GM21723 (cell line): ENCODE measurements at regions not wholly inside any gene's neighbourhood (a gene's known extent, or its start where the extent isn't known, plus 50 kb on each side); places are given as distances from the start of the nearest gene placed in this dataset.

Experiments
- ATAC-seq: cut with Tn5 transposase; IDR thresholded peaks from one replicate; pipeline ENCODE4 v1.9.1; 2021; ENCODE audit warnings: mild to moderate bottlenecking, moderate library complexity; ENCODE audit not compliant: unreplicated experiment

DNA sequence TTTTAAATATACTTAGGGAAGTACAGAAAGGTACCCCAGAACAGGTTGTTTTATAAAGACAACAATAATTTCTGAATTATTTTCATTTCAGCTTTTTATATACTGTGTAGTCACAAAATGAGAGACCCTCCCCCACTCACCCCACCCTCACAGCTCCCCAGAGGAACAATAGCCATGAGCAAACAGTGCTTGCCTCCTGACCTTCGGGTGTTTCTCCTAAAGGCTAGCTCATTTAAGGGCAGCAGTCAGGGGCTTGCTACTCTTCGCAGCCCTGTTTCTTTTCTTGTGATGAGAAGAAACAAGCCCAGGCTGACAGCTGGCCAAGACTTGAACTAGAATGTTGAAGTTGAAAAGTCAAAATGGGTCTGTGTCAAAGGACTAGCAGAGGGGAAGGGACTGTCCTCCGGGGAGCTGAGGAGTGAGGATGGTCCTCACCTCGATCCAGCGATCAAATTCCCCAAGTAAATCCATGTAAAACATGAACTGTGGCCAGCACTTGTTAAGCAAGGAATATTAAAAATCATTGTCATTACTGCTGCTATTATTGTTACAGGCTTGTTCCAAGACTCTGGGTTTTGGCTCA lies 133.8 kb upstream of the ARHGAP5 start:
- no peak for ATAC-seq

DNA sequence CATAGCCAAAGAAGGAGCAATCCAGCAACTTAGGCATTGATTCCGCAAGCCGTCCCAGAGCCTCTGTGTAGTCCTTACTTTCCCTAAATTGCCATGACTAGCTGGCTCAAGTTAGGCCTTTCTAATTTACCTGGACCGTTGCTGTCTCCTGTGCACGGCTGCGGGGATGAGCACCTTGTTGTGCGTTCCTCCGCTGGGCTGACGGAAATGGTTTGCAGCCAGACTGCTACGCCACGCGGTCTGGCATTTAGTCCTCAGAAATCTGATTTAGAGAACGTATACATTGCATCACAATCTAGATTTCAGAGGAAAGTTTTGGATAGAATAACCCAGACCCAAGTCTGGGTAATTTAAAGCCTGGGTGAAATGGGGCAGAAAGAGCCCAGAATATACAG lies 133.2 kb upstream of the ARHGAP5 start:
- no peak for ATAC-seq

DNA sequence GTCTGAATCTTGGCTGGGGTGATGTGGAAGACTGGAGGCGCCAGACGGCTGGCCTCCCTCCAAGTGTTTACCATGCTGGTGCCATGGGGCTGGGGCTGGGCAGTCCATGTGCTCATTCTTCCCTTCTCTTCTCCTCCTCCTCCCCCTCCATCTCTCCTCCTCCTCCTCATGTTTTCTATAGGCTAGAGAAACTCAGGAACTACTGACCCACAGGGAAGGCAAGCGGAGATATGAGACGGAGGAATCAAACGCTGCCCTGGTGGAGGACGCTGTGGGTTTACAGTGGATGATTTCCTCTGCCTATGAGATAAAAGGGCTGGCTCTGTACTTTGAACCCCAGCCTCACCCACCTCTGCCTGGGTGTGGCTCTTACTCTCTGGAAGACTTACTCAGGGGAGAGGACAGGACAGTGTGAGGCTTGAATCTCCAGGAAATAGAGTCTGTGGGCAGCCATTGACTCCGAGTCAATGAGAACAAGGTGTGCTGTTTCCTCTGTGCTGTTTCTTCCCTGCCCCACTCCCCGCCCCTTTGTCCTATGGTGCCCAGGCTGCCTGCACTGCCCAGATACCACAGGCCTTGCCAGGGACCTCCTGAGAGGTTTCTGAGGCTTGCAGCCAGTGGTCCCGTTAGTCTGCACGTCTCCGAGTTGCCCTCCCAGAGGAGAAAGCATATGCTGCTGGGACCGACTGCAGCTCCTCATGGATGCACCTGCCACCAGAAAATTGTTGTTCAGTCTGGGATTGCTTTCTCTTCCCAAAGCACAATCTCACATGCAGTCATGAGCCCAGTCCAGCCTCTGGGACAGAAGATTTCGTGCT lies 132.6 kb upstream of the ARHGAP5 start:
- no peak for ATAC-seq

DNA sequence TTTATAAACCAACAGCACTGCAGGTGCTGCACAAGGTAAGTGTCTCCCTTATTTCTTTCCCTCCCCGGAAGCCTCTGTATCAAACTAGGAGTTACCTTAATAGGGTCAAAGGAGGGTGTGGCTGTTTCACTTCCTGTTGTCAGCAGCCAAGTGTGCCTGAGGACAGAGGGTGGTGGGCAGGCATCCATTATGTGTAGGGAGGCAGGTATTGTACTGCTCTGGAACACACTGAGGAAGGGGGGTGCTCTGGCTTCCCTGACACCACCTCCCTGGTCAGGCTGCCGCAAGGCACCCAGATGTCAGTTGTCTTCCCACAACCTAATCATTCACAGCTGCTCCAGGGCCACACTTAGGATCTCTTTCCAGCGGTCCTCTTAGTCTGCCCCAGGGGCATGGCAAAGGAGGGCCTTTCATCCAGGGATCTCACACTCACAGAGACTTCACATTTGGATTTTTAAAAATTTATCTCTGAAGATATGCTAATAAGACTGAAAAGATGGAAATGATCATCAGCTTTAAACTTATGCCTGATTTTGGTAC lies 132.0 kb upstream of the ARHGAP5 start:
- ATAC-seq: peak; percentile 66

DNA sequence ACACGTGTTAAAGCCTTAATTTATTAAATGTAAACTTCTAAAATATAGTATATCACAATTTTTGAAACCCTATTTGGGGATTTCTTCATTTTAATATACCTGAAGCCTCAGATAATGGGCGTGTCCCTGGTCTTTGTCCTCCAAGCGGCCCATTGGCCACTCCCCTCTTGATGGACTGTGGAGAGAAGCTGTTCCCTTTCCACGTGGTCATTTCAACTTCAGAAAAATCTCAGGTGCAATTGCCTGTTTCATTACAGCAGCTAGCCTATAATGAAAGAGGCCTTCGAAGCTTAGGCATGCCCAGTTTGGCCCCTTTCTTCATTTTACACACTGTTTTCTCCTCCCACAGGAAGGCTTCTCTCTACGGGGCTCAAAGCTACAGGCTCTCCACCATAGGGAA lies 131.4 kb upstream of the ARHGAP5 start:
- no peak for ATAC-seq

DNA sequence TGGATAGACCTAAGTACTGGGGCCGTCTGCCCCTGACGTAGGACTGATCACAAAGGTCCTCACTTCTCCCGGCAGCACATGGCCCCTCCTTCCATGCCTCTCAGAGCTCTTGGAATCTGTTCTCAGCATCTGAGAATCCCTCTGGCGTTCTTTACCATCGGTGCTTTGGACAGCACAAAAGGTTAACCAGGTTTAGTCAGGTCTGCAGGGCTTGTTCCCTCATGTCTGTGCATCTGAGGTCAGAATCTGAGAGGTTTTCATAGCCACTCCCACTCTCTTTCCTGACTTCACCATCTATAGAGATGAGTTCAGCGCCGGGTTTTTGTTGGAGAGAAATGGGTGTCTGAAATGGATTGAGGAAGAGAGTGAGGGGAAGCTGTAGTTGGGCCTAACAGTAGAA lies 130.0 kb upstream of the ARHGAP5 start:
- no peak for ATAC-seq

DNA sequence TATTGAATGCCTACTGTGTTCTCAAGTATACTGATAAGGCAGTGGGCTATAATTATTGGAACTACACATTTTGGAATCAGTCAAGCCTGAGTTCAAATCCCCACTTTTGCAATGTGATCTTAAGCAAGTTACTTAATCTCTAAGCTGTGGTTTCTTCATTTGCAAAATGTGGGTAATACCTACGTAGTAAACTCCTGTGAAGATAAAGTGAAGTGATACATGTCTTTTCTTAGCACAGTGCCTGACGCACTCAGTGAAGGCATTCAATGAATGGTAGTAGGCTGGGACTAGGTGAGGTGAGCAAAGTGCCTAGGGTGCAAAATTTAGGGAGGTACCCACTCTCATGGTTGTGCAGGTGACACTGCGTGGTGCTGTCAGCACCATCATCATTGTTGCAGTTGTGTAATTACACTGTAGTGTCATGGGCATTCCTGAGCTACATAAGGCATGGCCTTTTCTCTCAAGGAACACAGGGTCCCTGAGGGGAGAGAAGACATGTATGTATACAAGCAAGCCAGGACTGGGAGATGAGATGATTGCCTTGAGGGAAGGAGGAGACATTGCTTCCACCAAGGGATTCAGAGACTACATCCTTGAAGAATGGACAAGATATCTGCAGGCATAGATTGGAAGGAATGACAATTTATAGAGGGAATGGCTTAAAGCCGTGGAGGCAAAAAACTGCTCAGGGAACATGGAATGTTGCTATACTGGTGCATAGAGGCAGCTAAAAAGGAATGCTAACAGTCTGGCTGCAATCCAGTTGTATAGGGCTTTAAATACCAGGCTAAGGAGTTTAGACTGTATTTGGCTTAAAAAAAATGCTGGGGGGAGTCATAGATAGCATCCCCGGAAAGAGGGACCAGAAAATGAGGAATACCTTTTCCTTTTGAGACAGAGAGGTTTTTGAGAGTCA lies 129.2 kb upstream of the ARHGAP5 start:
- no peak for ATAC-seq

DNA sequence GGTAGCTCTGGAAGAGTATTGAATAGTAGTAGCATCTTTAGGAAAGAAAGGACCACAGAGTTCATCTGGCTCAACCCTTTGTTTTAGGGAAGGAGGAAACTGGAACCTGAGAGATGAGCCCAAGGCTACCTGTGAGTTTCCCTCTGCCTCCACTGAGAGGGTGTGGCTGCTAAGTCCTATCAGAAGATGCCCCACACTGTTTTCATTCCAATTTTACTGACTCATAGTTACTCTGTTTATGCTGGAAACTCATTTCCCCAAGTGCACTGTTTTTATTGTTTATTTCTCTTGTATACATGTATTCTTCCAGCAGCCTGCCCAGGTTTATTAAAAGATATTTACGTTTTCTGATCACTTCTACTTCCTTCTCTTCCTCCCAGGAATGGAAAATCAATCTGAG lies 127.4 kb upstream of the ARHGAP5 start:
- ATAC-seq: no peak

DNA sequence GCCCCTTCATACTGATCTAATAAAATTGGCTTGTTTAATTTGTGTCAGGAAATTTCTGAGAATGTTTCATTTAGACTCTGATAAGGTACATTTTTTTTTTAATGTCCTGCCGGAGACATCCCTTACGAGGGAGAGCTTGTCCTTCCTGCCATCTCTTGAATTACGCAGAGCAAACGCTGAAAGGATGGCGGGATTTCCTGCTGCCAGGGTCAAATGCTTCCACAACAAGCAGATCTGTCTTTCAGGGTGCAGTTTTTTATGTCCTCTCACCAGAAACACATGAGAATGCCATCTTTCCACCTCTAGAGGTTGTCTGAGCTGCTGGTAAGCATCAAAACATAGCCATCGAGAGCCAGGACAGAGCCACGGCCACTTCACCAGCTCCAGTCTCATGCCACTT lies 126.8 kb upstream of the ARHGAP5 start:
- no peak for ATAC-seq

DNA sequence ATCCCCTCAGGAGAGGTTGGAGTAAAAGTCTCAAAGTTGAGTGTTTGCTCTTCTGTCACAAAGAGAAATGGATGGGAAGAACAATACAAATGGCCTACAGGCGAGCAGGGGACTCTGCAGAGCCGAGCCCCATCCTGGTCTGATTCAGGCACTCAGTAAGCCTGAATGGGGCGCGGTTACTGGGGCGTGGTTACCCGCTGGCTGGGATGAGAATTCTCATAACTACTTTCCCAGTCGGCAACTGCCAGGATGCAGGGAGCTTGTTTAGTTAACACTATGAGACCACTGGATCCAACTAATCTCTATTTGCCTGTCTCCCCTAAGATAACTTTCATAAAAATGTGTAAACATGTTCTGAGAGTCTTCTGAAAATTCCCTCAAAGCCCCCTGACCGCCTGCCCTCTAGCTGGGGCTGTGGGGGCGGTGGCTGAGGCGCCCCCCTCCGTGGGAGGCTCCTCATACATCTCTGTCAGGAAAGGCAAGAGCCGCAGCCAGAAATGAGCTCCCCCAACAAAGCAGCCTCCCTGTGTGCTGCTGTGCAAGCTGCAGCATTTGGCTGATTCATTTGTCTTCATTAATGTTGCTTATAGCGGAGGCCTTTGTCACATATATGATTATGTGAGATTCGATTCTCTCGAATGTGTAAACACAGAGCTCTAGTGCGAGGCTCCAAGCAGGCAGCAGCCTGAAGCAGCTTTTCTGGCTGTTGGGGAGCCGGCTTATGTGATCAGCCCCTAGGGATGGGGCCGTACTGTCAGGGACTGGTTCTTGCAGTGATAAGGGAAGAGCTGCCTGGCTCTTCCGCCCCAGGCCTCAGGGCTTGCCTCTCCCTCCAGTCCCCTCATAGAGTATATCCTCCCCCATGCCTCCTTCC lies 126.1 kb upstream of the ARHGAP5 start:
- ATAC-seq: no peak

DNA sequence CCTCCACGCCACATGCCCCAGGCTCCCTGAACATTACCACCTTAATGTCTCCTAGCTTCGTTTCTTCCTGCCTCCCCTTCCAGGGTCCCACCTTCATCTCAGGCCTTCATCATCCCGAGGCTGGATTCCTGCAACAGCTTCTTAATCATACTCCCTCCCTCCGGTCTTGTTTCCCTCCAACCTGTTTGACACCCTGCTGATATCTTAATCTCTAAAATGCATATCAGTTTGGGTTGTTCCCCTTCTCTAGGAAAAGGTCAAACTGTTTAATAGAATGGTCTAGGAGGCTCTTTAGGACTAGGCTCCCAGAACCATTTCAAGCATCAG lies 125.5 kb upstream of the ARHGAP5 start:
- no peak for ATAC-seq

DNA sequence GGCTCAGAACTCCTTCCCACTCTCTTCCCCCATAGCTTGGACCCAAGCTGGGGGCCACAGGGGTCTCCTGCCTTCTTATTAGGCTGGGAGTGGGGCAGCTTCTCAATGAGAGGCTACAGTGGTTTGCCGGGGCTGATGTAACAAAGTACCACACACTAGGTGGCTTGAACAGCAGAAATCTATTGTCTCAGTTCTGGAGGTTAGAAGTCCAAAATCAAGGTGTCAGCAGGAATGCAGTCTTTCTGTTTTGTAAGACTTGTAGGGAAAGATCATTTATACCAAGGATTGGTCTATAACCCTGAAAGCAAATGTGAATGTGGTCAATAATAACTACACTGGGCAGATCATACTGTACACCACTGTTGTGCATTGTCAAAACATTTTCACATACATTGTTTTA lies 124.5 kb upstream of the ARHGAP5 start:
- no peak for ATAC-seq

DNA sequence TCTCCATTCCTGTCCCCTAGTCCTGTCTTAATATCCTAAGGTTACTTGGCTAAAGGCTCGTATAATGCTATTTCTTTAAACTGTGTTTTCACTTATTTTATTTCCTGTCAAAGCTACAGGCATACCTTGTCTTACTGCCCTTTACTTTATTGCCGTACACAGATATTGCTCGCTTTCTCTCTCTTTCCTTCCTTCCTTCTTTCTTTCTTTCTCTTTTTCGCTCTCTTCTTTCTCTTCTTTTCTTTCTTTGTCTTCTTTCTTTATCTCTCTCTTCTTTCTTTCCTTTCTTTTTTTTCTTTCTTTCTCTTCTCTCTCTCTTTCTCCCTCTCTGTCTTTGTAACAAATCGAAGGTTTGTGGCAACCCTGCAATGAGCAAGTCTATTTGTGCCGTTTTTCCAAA lies 123.9 kb upstream of the ARHGAP5 start:
- no peak for ATAC-seq

DNA sequence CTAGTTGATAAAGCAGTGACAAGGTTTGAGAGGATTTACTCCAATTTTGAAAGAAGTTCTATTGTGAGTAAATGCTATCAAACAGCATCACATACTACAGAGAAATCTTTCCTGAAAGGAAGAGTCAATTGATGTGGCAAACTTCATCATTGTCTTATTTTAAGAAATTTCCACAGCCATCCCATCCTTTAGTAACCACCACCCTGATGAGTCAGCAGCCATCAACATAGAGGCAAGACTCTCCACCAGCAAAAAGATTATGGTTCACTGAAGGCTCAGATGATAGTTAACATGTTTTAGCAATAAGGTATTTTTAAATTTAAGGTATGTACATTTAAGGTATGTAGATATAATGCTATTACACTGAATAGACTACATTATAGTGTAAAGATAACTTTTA lies 122.1 kb upstream of the ARHGAP5 start:
- ATAC-seq: no peak

DNA sequence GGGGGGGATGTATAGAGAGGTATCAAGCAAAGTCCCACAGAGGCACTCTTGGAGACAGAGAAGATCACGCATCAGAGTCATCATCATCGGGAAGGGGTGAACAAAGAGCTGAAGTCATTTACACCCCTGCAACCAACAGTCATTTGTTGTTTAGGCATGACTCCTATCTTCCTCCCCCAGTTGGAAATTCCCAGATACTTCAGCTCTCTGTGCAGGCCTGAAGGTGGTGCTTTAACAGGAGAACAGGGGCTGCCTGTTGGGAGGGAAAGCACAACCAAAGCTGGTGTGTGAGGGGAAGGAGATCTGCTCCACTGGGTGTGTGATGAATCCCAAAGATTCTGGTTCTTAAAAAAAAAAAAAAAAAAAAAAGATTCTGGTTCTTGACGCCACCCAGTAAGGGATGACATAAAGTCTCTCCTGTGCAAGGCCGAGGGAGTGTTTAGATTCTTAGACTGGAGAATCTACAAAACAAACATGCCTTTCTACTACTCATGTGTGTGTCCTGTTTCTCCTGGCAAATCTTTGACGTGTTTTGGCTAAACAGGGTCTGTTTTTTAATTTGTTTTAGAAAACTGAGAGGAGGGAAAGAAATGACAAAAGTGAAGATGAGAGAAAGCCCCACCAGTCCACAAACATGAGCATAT lies 121.0 kb upstream of the ARHGAP5 start:
- no peak for ATAC-seq

DNA sequence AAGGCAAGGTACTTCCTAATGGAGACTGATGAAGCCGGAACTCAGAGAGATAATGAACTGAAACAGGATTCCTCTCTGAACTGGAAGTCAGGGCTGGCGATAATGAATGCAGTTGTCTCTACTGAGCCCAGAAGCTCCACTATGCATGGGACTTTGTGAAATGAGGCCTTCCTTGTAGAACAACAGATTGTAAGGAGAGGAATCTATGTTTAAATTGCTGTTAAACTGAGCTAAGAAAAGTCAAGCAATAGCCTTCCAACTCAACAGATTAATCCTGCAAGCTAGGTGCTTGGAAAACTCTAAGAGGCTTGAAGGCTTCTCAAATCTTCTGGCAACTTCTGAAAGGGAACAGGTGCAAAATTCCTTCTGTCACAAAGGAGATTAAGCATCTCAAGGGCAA lies 119.5 kb upstream of the ARHGAP5 start:
- no peak for ATAC-seq

DNA sequence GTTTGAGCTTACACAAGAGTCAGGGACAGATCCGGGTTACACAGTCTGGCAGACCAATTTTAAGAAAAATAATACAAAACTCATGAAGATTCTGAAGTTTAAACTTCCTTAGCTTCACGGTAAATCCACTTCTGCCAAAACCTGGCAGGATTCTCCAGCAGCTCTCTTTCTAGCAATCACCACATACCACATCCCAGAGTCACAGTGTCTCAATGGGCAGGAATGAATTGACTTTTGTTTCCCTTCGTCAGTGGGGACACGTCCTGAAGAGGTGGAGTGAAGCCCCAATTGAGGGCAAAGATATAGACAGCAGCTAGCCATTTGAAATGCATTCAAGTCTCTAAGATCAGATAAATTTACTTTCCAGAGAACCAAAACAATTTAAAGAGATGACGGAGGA lies 117.1 kb upstream of the ARHGAP5 start:
- ATAC-seq: no peak

DNA sequence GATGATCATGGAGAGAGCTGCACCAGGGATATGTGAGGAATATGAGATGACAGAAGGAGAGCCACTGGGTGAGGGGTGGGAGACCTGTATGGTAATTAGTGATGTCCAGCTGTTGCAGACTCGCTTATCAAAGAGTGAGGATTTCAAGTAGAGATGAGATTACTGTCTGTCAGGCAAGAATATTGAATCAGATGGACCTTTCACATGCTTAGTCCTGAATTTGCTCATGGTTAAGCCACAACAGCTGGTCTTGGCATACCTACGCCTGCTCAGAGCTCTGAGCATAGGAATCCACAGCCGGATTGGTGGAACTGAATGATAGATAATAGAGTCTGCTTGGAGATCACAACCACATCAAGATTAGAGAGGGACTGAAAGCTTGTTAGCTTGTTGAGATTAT lies 115.2 kb upstream of the ARHGAP5 start:
- no peak for ATAC-seq

DNA sequence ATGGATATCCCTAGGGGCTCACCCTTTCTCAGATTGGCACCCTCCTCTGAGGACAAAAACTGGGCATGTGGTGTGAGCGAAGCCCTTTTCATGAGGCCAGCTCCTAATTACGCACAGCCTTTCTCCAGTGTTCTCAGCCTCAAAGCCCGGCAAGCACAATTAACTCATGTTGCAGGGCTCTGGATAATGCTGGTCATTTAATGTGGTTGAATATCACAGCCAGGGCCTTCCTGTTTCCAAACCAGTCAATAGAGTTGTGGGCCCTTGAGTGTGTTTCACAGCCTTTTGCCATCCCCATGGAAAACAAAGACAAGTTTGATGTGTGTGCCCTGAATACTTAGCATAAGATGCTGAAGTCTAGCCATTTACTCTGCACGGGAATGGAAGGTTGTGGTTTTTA lies 114.2 kb upstream of the ARHGAP5 start:
- no peak for ATAC-seq

DNA sequence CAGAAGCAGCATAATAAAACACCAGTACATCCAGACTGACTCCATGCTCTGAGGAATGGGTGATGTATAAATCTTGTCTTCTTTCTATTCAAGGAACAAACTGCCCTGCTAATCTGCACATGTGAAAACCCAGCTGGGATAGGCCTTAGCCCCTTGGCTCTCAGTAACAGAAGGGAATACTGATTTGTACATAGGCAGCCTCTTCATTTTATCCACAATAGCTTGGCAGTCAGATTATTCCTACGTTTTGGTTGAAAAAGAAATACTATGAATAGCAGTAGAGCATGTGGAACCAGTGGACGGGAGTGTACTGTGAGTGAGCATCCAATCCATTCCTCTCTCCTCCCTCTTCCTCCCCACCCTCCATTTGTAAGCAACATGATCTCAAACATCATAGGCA lies 113.5 kb upstream of the ARHGAP5 start:
- ATAC-seq: no peak
